AG09309 (cell line): ENCODE measurements at regions not wholly inside any gene's neighbourhood (a gene's known extent, or its start where the extent isn't known, plus 50 kb on each side); places are given as distances from the start of the nearest gene placed in this dataset.

Experiments used
- DNase-seq: peaks from one replicate; pipeline ENCODE4 v3.0.0-alpha.2; 2010; ENCODE audit warnings: low read depth
- H3K4me3 ChIP-seq: 2 replicates; pipeline ENCODE4 v1.5.1; 2011; ENCODE audit warnings: mild to moderate bottlenecking, low read depth, low read length, moderate library complexity; ENCODE audit not compliant: control insufficient read depth
- TF ChIP-seq, protein P1 (sequence below): IDR thresholded peaks from 2 replicates; pipeline ENCODE4 v1.5.1; 2011; ENCODE audit warnings: mild to moderate bottlenecking, low read depth, low read length, inconsistent platforms; ENCODE audit not compliant: insufficient read depth, control insufficient read depth; ENCODE audit errors: missing control alignments

DNA sequence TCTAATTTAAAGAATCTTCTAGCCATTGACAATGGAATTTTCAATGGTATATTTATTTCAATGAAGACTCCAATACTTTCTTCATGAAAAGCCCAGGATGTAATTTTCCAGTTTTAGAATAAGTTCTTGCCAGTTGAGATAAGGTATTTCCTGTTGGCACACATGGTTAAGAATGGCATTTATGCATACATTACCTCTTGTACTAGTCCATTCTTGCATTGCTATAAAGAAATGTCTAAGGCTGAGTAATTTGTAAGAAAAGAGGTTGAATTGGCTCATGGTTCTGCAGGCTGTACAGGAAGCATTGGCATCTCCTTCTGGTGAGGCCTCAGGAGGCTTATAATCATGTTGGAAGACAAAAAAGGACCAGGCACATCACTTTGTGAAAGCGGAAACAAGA is 1179.6 kb downstream of the AMY1C start:
- DNase-seq = no peak
- TF ChIP-seq, protein P1, sequence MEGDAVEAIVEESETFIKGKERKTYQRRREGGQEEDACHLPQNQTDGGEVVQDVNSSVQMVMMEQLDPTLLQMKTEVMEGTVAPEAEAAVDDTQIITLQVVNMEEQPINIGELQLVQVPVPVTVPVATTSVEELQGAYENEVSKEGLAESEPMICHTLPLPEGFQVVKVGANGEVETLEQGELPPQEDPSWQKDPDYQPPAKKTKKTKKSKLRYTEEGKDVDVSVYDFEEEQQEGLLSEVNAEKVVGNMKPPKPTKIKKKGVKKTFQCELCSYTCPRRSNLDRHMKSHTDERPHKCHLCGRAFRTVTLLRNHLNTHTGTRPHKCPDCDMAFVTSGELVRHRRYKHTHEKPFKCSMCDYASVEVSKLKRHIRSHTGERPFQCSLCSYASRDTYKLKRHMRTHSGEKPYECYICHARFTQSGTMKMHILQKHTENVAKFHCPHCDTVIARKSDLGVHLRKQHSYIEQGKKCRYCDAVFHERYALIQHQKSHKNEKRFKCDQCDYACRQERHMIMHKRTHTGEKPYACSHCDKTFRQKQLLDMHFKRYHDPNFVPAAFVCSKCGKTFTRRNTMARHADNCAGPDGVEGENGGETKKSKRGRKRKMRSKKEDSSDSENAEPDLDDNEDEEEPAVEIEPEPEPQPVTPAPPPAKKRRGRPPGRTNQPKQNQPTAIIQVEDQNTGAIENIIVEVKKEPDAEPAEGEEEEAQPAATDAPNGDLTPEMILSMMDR = no peak
- H3K4me3 ChIP-seq = no peak overlapping the region

GRCh38 chr1:104932030-104932915 is 1182.6 kb downstream of the AMY1C start:
- H3K4me3 ChIP-seq = no peak overlapping the region
- TF ChIP-seq, protein P1 = no peak
- DNase-seq = no peak

GRCh38 chr1:104932949-104933679 is 1183.4 kb downstream of the AMY1C start:
- no peak for DNase-seq
- TF ChIP-seq, protein P1 = no peak

DNA sequence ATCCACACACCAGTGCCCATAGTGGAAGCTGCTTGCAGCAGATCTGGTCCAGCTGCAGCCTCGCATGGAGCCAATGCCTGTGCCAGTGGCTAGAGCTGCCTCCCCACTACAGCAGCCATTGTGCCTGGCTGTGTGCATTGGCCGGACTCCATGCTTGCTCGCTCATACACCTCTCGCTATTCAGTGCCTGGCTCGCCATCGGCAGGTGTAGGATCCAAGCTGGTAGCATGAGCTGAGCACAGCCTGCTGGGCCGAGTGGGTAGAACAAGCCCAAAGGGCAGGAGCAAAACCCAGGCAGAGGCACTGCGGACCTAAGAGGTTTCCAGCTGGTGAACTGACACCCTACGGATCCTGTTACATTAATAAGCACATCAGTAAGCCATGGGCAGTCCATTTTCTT is 1184.1 kb downstream of the AMY1C start:
- TF ChIP-seq, protein P1 = no peak
- no peak for DNase-seq
- H3K4me3 ChIP-seq = no peak overlapping the region

More at GRCh38 chr1:104932949-104933679, 1183.4 kb downstream of the AMY1C start:
- H3K4me3 ChIP-seq = no peak overlapping the region

DNA sequence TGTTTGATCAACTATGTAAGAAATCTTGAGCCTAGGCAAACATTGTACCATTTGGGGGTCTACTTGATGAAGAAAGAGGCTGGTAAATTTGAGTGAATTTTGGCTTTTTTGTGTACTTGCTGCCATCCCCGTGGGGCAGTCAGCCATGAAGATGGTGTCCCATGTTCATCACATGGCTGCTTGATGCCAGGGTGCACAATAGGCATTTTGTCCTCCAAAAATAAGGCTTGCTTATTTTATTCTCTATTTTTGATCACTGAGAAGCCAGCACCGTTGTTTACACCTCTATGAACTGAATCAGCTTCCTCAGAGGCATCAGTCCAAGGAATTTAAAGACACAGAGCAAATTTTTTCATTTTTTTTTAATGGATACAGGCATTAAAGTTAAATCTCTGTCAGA is 1195.7 kb downstream of the AMY1C start:
- no peak overlapping the region for H3K4me3 ChIP-seq
- TF ChIP-seq, protein P1 = no peak
- no peak for DNase-seq

DNA sequence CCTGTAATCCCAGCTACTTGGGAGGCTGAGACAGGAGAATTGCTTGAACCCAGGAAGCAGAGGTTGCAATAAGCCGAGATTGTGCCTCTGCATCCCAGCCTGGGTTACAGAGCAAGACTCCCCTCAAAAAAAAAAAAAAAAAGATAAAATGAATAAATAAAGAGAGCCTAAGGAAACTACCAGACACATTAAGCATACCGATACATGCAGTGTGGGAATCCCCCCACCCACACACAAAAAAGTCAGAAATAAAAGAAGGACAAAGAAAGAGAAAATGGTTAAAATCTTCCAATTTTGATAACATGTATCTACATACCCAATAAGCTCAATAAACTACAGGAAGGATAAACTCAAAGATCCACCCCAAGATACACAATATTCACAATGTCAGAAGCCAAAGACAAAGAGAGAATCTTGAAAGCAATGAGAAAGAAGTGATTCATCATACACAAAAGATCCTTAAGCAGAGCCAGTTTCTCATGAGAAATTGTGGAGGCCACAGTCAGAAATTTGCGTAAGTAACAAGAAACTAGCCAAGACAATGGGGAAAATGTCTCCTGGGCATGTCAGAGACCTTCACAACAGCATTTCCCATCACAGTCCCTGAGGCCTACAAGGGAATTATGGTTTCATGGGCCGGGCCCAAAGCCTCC is 1197.0 kb downstream of the AMY1C start:
- DNase-seq = no peak
- no peak overlapping the region for H3K4me3 ChIP-seq
- TF ChIP-seq, protein P1 = no peak
